LoVo (cell line): ENCODE measurements at regions not wholly inside any gene's neighbourhood (a gene's known extent, or its start where the extent isn't known, plus 50 kb on each side); places are given as distances from the start of the nearest gene placed in this dataset.

Source experiments
- DNase-seq: peaks from one replicate; pipeline ENCODE4 v3.0.0-alpha.2; 2016; ENCODE audit warnings: low spot score

DNA sequence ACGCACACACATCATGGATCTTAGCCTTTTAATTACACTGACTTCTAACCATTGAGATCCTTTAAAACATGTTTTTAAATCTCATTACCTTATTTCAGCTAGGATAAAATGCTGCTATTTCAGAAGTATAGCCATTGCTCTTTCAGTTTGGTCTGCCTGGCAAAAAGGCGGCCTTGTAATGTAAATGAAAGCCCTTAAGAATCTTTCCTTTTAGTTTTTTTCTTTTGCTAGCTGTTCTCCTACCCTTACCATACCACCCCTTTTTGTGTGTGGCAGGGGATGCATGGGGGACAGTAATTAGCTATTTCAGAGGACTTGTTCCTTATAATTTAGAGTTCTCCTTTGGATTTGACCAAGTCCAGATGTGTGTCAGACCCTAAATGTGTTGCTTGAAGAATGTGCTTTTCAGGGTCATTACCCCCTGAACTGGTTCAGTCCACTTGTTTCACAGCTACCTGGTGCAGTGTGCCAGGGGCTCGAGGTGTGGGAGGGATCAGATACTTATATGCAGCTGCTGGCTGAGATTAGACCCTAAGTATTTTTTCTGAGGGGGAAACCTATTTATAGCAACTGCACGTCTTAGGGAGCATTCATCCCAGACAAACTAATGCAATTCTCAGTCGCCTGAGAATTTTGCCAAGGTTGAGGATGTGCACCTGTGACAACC is 986.8 kb downstream of the NLGN4Y start:
- no peak for DNase-seq

DNA sequence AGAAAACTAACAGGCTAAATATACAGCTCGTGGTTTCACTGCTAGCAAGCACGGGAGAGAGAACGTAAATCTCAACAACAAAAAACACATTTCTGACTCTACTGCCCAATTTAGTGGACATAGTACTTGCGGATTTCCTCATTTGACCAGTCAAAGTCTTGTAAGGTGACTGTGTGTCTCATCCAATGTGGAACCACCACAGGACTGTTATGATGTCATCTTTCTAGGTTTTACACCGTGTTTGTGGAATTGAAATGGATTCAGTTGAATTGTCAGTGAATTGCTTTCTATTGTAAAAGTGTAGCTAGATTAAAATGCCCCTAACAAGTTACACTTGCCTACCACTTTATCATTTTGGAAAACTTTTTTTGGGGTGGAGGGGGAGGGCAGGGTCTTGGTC is 1010.8 kb downstream of the NLGN4Y start:
- no peak for DNase-seq

DNA sequence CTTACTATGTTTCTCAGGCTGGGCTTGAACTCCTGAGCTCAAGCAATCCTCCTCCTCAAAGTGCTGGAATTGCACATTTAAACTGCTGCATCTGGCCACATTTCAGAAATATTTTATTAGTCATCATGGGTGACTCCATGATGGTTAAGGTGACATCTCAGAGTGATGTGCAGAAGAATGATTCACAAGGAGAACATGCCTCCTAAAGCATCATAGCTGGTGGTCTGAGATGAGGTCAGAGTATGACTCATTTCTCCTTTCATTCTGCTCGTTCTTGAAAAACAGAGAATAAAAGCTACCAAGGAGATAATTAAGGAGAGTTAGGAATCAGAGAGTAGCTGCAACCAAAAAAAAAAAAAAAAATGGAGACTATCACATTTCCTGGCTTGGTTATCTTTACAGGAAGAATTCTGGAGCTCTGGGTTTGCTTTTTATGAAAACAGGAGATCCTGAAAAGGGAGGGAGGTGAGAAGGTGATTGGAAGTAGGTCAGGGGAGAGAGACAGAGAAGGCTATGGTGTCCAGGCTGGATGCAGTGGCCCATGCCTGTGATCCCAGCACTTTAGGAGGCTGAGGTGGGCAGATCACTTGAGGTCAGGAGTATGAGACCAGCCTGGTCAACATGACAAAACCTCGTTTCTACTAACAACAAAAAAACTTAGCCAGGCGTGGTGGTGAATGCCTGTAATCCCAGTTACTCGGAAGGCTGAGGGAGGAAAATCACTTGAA is 1011.6 kb downstream of the NLGN4Y start:
- peak; percentile 3 for DNase-seq

DNA sequence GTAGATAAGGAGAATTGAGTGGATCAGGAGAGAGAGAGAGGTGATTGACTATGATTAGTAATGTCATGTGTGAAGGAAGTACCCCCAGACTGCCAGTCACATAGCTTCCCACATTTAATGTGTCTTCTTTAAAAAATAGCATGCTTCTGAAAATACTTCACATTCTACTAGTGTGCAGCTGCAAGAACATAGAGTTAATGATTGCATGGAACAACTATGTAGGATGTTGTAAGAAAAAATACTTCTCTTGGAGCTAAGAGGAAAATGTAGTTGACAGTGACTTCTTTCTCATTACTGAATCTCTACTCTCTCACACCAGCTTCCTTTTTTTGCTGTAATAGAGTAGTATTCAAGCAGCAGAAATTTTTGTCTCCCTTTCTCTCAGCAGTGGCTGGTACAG is 1016.2 kb downstream of the NLGN4Y start:
- DNase-seq: no peak

DNA sequence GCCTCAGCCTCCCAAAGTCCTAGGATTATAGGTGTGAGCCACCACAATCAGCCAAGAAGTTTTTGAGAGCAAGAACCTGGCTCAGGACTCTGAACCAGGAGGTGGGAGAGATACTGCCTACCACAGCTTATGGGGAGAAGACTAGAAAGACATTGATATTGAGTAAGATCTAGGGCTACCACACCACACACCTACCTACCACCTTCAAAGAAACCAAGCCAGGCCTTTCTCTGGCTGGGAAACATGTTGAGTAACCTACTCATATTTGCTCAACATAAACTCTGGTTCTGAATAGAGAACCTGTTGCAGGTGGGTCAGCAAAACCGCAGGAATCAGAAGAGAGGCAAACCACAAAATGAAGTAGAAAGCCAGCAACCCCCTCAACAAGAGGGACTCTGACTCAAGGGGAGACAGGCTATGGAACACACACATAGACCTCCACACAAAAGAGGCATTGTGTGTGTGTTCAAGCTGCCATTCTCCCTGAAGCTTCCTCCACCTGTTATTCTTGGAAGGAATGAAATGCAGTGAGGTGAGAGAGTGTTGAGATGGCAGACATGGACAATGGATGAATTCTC is 1021.9 kb downstream of the NLGN4Y start:
- no peak for DNase-seq

DNA sequence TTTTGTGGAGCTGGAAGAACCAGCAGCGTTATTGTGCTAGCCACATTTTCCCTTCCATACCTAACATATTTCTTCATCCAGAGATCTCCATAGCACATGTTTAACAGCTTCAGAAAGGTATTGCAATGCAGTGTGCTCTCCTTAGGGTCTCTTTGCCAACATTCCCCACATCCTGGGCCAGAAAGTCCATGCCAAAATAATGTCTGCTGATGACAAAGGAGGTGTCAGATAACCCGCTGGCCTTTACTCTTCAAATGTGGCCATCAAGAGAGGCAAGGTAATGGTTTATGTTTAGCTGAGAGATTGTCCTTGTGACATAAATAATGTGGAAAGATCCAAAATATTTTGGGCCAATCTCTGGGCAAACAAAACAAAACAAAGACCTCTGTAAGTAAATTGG is 1027.7 kb downstream of the NLGN4Y start:
- no peak for DNase-seq

DNA sequence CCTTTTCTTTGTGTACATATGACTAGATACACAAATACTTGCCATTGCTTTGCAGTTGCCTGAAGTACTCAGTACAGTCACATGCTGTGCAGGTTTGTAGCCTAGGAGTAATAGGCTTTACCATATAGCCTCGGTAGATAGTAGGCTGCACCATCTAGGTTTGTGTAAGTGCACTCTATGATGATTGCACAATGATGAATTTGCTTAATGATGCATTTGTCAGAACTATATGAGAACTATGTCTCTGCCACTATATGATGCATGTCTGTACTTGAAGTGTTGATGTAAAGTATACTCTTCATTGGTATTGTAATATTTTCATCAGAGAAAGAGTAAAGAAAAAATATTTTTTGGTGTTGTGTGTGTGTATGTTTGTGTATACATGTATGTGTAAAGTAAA is 1030.7 kb downstream of the NLGN4Y start:
- no peak for DNase-seq

DNA sequence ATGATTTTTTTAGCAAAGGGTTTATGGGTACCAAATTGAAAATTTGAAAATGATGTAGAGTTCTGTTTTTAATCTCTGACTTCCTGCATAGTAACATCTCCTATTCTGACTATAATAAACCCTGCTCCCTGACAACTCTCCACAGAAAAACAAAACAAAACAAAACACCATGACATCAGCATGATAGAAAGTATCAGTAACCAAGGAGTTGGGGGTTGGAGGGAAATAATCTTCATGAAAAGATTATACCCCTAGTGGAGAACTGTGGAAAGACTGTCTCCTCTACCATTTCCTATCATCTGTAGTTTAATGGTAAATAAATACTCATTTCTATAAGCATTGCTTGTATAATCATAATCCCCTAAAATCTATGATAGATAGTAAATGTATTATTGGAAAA is 1034.8 kb downstream of the NLGN4Y start:
- DNase-seq: no peak

DNA sequence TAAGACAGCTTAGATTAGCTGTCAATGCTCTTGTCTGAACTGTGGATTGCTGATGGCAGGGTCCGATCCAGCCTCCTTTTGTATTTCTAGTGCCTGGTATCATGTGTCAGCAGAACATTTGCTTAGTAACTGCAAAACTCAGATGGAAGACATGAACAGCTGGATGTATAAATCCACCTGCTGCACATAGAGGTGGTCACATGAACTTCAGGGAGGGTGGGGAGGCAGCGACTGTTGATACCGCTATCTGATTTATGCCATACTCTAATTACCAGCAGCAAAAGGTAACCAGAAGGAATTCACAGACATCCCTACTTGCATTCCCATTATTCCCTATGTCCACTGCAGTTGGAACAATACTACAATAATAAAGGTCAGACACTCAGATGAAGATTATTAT is 1036.5 kb downstream of the NLGN4Y start:
- DNase-seq: no peak

DNA sequence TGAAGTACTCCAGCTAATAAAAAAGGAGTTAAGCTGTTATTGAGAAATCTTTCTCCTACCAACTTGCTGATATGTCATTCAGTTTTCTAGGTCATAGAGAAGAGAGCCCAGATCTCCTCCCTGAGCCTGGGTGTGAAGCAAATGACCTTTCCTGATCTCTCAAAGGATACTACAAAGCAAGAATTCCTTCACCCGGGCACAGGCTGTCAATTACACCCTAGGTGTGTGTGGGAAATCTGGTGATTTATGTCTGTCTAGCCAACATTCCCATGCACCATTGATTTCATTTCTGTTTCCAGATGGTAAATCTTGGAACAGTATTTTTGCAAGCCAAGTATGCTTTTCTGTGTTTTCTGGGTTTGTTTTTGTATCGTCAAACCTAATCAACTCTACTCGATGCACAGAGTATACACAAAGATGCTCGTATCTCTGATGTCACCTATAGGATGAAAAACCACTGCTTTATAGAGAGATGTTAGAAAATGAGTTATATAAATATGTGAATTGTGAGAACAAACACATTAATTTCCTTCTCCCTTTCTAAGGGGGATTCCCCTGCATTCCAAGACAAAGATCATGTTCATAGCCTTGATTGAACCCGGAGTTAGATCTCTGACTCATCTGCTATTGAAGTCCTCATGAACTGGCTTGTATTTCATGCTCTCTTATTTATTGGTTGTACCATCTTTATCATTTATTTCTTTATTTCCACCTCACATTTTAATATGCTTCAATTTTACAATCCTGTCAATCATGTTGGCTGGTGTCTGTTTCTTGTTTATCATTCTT is 1037.4 kb downstream of the NLGN4Y start:
- DNase-seq: no peak

DNA sequence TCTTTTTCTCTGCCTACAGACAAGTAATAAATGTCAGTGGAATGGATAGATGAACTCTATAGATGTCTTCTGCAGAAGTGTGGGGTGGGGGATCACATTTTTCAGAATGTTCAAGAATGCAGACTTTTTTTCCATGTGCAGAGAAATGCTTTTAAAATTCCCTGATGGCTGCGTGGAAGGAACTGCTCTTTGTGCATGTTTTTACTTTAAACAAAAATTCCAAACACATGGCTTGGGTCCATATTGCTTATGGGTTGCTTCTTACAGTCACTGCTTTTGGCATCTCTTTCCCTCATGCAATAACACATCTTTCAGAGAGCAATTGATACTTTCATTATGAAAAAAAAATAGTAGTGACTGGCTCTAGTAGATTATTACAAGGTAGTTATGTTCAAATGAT is 1053.6 kb downstream of the NLGN4Y start:
- DNase-seq: no peak

DNA sequence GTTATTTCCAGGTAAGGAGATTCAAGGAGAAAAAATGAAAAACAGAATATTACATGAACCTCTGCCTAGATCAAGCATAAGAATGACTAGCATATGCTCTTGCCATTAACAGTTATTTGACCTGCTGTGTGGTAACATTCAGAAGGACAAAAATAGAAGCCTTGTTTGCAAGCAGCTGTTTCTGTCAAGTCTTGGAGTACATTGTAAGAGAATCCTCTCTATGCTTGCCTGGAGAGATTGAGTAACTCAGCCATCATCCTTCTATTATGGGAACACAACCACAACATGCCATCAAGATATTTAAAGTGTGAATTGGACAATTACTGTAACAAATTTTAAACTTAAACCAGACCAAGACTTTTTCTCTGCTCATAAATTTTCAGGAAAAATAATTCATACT is 1054.4 kb downstream of the NLGN4Y start:
- DNase-seq: no peak

DNA sequence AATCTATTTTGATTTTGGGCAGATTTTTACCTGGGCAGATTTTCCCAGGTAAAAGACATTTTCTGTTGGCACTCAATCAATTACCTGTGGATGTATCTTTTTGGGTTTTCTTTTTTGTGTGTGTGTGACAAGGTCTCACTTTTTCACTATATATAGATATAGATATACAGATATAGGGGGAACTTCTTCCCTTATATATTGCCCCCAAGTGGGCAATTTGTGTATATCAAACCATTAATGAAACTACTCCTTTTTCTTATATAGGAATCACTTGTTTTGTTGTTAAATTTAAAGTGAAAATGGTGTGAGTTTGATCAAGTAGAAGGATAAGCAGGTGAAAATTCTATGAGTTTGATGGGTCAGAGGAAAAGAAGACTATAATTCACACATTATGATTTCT is 1054.9 kb downstream of the NLGN4Y start:
- no peak for DNase-seq

DNA sequence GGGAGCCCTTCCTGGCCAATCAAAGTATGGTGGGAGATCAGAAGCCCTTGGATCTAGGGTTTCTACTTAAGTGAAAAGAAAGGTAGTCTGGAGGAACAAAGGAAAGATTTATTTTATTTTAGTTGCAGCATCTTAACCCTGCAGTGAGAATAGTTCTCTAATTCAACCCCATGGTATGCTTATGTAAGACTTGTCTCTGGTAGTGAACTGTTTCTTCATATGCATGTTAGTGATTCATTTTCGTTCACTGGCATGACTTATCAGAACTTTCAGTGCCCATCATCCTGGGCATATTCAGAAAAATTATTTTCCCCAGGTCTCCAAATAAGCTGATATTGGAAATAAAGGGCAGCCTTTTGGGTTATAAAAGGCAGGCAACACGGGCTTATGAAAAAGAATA is 1058.8 kb downstream of the NLGN4Y start:
- DNase-seq: no peak

DNA sequence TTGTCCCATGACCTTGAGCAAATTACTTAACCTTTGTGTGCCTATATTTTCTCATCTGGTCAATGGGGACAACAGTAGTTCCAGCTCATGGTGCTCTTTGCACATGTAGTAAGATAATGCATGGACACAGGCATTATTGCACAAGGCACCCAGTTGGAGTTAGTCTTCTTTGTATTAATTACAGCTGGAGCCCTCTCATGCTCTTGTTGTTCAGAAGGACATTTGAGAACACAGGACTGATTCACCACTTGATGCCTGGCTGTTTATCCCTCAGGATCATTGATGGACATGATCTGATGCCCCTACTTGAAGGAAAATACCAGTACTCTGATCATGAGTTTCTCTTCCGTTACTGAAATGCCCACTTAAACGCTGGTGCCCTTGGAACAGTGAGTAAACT is 1068.6 kb downstream of the NLGN4Y start:
- DNase-seq: no peak

DNA sequence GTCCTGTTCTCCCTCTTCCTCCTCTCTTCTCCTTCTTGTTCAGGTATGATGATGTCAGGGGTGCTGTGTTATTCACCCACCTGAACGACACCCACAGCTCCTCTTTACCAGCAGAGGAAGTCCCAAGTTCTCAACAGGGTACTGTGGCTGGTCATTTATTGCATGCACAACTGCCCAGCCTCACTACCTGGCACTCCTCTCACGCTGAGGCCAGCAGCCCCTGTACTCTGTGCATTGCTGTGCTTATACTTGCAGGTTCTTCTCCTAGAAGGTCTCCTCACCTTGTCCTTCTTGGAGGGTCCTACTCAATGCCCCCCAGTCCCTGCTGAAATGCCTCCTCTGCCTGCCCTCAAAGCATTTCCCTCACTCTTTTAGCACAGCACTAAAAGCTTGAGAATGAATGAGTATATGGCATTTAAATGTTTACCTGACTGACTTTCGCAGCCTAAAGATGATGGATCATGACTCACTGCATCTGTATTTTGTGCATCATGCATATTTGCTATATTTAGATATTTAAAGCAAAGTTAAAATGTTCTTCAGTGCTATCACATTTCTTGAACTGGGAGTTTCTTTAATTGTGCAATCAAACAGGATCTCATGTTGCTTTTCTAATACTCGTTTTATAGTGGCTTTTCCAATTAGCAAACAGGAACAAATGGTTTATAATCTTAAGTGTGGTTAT is 1069.3 kb downstream of the NLGN4Y start:
- DNase-seq: no peak

DNA sequence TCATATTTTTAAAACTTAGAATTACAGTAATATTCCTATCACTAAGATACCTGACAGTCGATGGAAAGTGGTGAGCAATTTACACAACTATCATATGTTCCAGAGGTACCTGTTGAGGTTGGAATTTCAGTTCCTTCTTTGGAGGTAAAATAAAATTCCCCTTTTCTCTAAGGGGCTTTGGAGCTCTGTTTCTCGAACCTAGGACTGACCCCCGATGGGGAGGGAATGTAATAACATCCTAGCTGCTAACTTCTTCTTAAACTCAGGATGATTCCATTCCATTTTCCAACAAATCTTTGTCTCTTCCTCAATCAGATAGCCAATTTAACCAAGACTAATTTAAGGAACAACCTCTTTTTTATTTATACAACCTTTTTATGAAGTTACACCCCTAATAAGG is 1069.8 kb downstream of the NLGN4Y start:
- DNase-seq: no peak

DNA sequence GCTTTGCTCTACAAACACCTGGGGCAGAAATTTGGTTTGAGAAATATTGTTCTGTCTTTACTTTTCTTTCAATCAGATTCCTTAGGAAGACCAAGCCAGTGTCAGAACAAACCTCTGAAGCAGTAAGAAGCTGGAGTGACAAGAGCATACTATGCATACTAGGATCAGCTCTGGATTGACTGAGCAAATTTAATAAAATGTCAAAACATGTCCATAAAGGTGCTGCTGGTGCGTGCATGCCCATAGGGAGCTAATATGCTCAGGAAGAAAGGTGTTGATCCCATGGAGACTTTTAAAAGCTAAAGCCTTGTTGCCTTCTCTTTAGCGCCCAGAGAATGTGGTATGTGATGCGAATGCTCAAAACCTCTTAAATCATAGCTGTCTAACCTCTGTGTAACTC is 1076.2 kb downstream of the NLGN4Y start:
- DNase-seq: no peak

DNA sequence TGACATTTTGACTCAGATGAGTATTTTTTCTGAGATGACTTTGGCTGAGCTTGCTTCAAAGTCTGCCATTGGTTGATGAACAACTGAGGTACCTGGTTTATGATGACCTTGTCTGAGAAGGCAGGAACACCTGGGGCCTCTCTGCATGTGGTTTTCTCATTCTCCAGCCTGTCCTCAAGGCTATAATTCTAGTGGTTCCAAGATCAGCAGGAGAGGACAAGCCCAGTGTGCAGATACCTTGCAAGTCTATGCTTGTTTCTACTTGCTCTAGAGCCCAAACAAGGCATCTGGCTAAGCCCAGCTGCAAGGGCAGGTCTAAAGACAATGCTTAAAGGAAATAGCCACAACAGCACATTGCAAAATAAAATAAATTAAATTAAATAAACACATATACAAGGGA is 1100.0 kb downstream of the NLGN4Y start:
- DNase-seq: no peak

DNA sequence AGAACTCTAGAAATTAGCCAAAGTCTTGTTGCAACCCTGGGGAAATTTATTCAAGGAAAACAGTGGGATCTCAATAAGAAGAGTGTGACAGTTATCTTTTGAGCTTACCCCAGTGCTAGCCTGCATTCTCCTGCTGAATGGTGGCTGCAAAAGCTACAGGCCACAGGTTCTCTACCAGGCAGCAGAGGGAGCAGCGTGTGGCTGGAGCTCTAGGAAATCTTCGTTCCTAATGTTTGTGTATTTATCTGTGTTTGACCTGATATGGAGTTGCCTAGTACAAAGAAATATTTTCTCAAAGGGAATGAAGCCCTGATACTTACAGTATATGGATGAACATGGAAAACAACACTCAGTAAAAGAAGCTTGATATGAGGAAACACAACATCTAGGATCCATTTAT is 1100.6 kb downstream of the NLGN4Y start:
- no peak for DNase-seq

DNA sequence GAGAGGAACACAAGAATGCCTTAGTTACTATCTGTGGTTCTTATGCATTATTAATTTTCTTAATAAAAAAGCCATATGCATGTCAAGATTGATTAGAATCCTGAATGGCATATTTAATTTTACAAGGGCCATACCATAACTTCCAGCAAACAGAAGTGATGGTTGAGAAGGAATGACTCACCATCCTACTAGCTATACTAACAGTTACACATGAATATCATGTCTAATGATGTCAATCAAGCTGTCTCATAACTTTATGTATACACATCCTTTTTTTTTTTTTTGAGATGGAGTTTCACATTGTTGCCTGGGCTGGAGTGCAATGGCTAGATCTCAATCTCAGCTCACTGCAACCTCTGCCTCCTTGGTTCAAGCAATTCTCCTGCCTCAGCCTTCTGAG is 1123.9 kb downstream of the NLGN4Y start:
- DNase-seq: no peak

DNA sequence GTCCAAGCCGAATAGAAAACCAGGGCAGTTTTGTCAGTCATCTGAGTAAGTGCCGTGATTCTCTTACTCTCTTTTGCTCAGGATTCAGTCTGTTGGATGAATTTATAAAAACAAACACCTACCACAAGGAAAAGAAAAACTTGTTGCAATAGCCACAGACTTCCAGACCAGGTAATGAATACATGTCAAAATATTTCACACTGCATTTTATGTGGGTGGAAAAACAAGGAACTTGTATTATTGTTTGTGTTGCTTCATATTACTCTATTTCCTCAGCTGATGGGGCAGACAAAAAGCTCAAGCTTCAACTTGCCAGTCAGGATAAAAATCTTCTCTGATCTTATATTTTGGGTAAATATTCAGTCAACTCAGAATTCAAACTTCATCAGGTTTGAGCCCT is 1125.7 kb downstream of the NLGN4Y start:
- DNase-seq: no peak
